ENCODE measurements at regions not wholly inside any gene's neighbourhood (a gene's known extent, or its start where the extent isn't known, plus 50 kb on each side); places are given as distances from the start of the nearest gene placed in this dataset.
A peak's percentile ranks its signal among the peaks of the same experiment; 100 is the strongest.

- peak overlapping the region; percentile 68 to 70; a peak in 3 of 4 replicates for H4K8ac ChIP-seq (ENCODE audit: low read depth in 2 of 2, low read length in 2 of 2)
- peak overlapping the region; percentile 75; the same call in 1 of the 3 replicates for H2BK15ac ChIP-seq (ENCODE audit: low read depth, low read length)
- peak overlapping the region; percentile 84; the same call in 1 of the 2 replicates for H2BK20ac ChIP-seq (ENCODE audit: low read depth, low read length)
- no peaks in the 10 kb centered on the region for H3K9me3 ChIP-seq (ENCODE audit: control insufficient read depth, insufficient read depth, low read length)
- peak overlapping the region; percentile 79 for H2AFZ ChIP-seq (replicated peaks; ENCODE audit: low read length, poor library complexity)
- ChIA-PET CTCF (interaction anchor here (0.6 to 1.3 kb wide), 3 partner anchors 31 to 94 kb away, joined by 3 read pairs; no protein-coding TSS in a partner anchor), POLR2A (ENCODE audit: unreplicated experiment) (no interaction called here)
- H3K56ac ChIP-seq (ENCODE audit: extremely low read depth, insufficient read depth, low read length), result 0 out of 2 replicates have a peak overlapping the region, but pooled peaks have one; percentile 24
- 0 out of 2 replicates have a peak overlapping the region, but pooled peaks have one; percentile 66 for H3K18ac ChIP-seq (ENCODE audit: low read depth, low read length)
- DNase-seq (peak; percentile 82), ATAC-seq (ENCODE audit: low read depth) (peak; percentile 78)
- H4K91ac ChIP-seq (ENCODE audit: insufficient read depth, low read depth, low read length), result peak overlapping the region; percentile 91
- peak overlapping the region; percentile 77 for H2AK9ac ChIP-seq (replicated peaks; ENCODE audit: low read depth, low read length, poor library complexity)
- dilution Hi-C loops (cut with HindIII; ENCODE audit: low sequenced_read_pairs, unreplicated experiment) (no loop called here), in situ Hi-C loops (cut with MboI; ENCODE audit: low sequenced_read_pairs) (no loop called here), intact Hi-C loops (cut with micrococcal nuclease) (no loop called here)
- peak overlapping the region; percentile 31 for H2BK5ac ChIP-seq (ENCODE audit: low read depth, low read length, poor library complexity, severe bottlenecking)
- H3K27me3 ChIP-seq (ENCODE audit: control insufficient read depth, insufficient read depth, low read length), result no peaks in the 10 kb centered on the region
- no peak overlapping the region for H3K4me3 ChIP-seq (ENCODE audit: insufficient read depth, low read depth, low read length)
- H3K4ac ChIP-seq (ENCODE audit: low read depth, low read length), result peak overlapping the region; percentile 79
- TF ChIP-seq, protein P1, sequence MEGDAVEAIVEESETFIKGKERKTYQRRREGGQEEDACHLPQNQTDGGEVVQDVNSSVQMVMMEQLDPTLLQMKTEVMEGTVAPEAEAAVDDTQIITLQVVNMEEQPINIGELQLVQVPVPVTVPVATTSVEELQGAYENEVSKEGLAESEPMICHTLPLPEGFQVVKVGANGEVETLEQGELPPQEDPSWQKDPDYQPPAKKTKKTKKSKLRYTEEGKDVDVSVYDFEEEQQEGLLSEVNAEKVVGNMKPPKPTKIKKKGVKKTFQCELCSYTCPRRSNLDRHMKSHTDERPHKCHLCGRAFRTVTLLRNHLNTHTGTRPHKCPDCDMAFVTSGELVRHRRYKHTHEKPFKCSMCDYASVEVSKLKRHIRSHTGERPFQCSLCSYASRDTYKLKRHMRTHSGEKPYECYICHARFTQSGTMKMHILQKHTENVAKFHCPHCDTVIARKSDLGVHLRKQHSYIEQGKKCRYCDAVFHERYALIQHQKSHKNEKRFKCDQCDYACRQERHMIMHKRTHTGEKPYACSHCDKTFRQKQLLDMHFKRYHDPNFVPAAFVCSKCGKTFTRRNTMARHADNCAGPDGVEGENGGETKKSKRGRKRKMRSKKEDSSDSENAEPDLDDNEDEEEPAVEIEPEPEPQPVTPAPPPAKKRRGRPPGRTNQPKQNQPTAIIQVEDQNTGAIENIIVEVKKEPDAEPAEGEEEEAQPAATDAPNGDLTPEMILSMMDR (conservative IDR thresholded peaks at IDR 0.05; ENCODE audit: low read depth, low read length), result no peak
- no peak for TF ChIP-seq ELK1 (IDR thresholded peaks at IDR 0.05; ENCODE audit: borderline replicate concordance, low read depth, low read length)
- no peak for TF ChIP-seq CEBPB (IDR thresholded peaks at IDR 0.05; ENCODE audit: low read depth, low read length)
- TF ChIP-seq RAD21 (IDR thresholded peaks at IDR 0.05; ENCODE audit: low read length), result no peak
- TF ChIP-seq USF2 (IDR thresholded peaks at IDR 0.05; ENCODE audit: low read depth, low read length), result no peak
- TF ChIP-seq POLR2A (IDR thresholded peaks at IDR 0.05; ENCODE audit: low read depth, low read length), result no peak
- TF ChIP-seq MAFK (IDR thresholded peaks at IDR 0.05; ENCODE audit: low read depth, low read length), result no peak
- no peak for TF ChIP-seq FOS (IDR thresholded peaks at IDR 0.05; ENCODE audit: low read depth, low read length)
- no peak for TF ChIP-seq RFX5 (IDR thresholded peaks at IDR 0.05; ENCODE audit: low read depth, low read length)
- no peak for TF ChIP-seq CHD1 (IDR thresholded peaks at IDR 0.05; ENCODE audit: low read depth, low read length)
- TF ChIP-seq BHLHE40 (IDR thresholded peaks at IDR 0.05; ENCODE audit: low read depth, low read length), result no peak
- TF ChIP-seq NFE2L2 (IDR thresholded peaks at IDR 0.05; ENCODE audit: low read depth, low read length), result no peak
- TF ChIP-seq MXI1 (IDR thresholded peaks at IDR 0.05; ENCODE audit: borderline replicate concordance, low read depth, low read length), result no peak
- no peak for TF ChIP-seq SMC3 (IDR thresholded peaks at IDR 0.05; ENCODE audit: low read depth, low read length)
- peak overlapping the region; percentile 52 for H2AK5ac ChIP-seq (ENCODE audit: low read depth, low read length)
- no peaks in the 10 kb centered on the region for H3K79me1 ChIP-seq (ENCODE audit: low read depth in 1 of 2, low read length in 2 of 2)
- peak overlapping the region; percentile 29; the same call in 1 of the 2 replicates for H3K14ac ChIP-seq (replicated peaks; ENCODE audit: low read depth, low read length)
- H4K5ac ChIP-seq (ENCODE audit: low read depth, low read length), result peak overlapping the region; percentile 55; the same call in 1 of the 2 replicates
- no peaks in the 10 kb centered on the region for H3K36me3 ChIP-seq (ENCODE audit: control insufficient read depth, insufficient read depth, low read length)
- 0 out of 2 replicates have a peak overlapping the region, but pooled peaks have one; percentile 16 for H3K4me2 ChIP-seq (ENCODE audit: low read depth, low read length)
- no CpG with 5 or more reads among the region's 2 CpGs for WGBS, 2 experiments (ENCODE audit: extremely low coverage in 2 of 2, insufficient read length in 1 of 2)
- peaks cover 5% of the 10 kb centered on the region for H3K4me1 ChIP-seq (ENCODE audit: control insufficient read depth, insufficient read depth, low read length)
- H3K23ac ChIP-seq (ENCODE audit: low read depth, low read length), result 0 out of 2 replicates have a peak overlapping the region, but pooled peaks have one; percentile 8
- no peak overlapping the region for H3K9ac ChIP-seq (ENCODE audit: low read depth, low read length)
- peaks cover 7% of the 10 kb centered on the region for H3K9me1 ChIP-seq (ENCODE audit: insufficient read depth, low read length)
- H2BK120ac ChIP-seq (ENCODE audit: low read depth, low read length), result peak overlapping the region; percentile 84
- peak overlapping the region; percentile 61; the same call in 1 of the 2 replicates for H3K27ac ChIP-seq (ENCODE audit: insufficient read depth, low read length)
- H4K20me1 ChIP-seq (ENCODE audit: insufficient read depth, low read length), result no peaks in the 10 kb centered on the region
- BruUV-seq (replicated peaks), result no TSS peak
Measured at GRCh38 chr12:75908961-75909605, 122.5 kb downstream of the PHLDA1 start.
